ENCODE measurements at regions not wholly inside any gene's neighbourhood (a gene's known extent, or its start where the extent isn't known, plus 50 kb on each side); places are given as distances from the start of the nearest gene placed in this dataset.

DNA sequence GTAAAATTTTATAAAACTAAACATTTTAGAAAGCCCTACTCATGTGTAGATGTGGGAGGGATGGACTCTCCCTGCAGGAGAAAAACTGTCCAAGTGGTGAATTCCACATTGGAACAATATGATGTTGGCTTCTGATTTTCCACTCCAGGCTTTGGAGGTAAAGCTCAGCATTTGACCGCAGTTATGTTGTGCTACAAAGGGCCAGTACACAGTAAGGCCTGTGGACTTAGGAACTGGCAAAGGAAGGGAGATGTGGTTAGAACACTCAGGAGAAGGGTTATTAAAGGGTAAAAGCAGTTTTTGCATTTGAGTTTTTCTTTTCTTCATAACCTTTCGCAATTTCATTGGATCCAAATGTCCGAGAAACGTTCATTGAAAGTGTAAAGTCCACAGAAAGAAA, 150.3 kb upstream of the SASH1 start:
- POLR2A ChIA-PET, result no interaction called here
- 98% methylated on average over 4 of the region's 4 CpGs for WGBS (ENCODE audit: insufficient coverage)

DNA sequence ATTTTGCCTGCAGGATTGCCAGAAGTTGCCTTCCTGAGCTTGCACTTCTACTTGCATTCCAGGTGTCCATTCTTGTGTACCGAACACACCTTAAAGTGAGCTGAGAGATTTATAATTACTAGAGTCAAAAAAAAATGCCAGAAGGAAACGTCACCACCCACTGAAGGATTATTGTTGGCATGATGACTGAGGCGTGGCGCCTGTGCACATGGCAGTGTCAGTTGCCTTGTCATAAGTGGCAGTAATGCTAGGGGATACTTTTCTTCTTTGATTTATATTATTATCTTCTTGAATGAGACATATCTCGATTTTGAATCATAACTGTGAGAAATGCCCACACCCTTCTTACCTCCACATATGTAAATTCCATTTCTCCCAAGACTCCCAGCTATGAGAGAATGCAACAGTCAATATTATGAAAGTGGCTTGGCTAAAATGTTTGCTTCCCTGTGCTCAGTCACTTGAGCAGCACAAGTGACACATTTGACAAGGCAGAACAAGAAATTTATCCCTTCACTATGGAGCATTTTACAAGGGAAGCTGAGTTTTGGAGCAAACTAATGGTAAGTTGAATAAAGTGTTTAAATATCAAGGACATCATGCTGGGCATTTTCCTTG, 149.5 kb upstream of the SASH1 start:
- Histone ChIP-seq H3K9me3 (ENCODE audit: control extremely low read depth in 1 of 5, control insufficient read depth in 4 of 5, insufficient read depth in 2 of 5, low read depth in 1 of 5, low read length in 4 of 5) (peaks cover 0 to 4% (median 0%) of the 10 kb centered on the region in 5 experiments), H3K4me1 (ENCODE audit: control extremely low read depth in 1 of 4, control insufficient read depth in 4 of 4, insufficient read depth in 4 of 4, low read length in 3 of 4) (no peaks in the 10 kb centered on the region), H3K4me3 (ENCODE audit: control insufficient read depth in 1 of 7, extremely low read depth in 1 of 7, insufficient read depth in 4 of 7, low read depth in 2 of 7, low read length in 6 of 7) (no peak overlapping the region), H3K27me3 (replicated peaks in 2 of 5; ENCODE audit: control insufficient read depth in 4 of 5, insufficient read depth in 5 of 5, low read length in 4 of 5) (peaks cover 21 to 76% (median 35%) of the 10 kb centered on the region in 5 experiments), H3K36me3 (ENCODE audit: control insufficient read depth in 4 of 4, insufficient read depth in 4 of 4, low read length in 3 of 4) (no peaks in the 10 kb centered on the region), H3K27ac (ENCODE audit: insufficient read depth in 1 of 2, low read depth in 1 of 2, low read length in 2 of 2, poor library complexity in 1 of 2, severe bottlenecking in 2 of 2) (no peak overlapping the region)
- ChIA-PET POLR2A (no interaction called here), CTCF (no interaction called here)
- 100% methylated on average over 1 of the region's 5 CpGs for WGBS (ENCODE audit: insufficient coverage)
- no peak for DNase-seq

More for the DNA sequence above, 150.3 kb upstream of the SASH1 start:
- peaks cover 18 to 75% (median 35%) of the 10 kb centered on the region in 5 experiments for H3K27me3 ChIP-seq (replicated peaks in 2 of 5; ENCODE audit: control insufficient read depth in 4 of 5, insufficient read depth in 5 of 5, low read length in 4 of 5)
- H3K4me1 ChIP-seq (ENCODE audit: control extremely low read depth in 1 of 4, control insufficient read depth in 4 of 4, insufficient read depth in 4 of 4, low read length in 3 of 4), result no peaks in the 10 kb centered on the region
- no peak for DNase-seq
- no peak overlapping the region for H3K4me3 ChIP-seq (ENCODE audit: control insufficient read depth in 1 of 7, extremely low read depth in 1 of 7, insufficient read depth in 4 of 7, low read depth in 2 of 7, low read length in 6 of 7)
- CTCF ChIA-PET, result interaction anchor here (1.5 kb wide), 1 partner anchor 10 kb away, joined by 3 read pairs; no protein-coding TSS in a partner anchor
- H3K9me3 ChIP-seq (ENCODE audit: control extremely low read depth in 1 of 5, control insufficient read depth in 4 of 5, insufficient read depth in 2 of 5, low read depth in 1 of 5, low read length in 4 of 5), result peaks cover 0 to 4% (median 0%) of the 10 kb centered on the region in 5 experiments
- H3K27ac ChIP-seq (ENCODE audit: insufficient read depth in 1 of 2, low read depth in 1 of 2, low read length in 2 of 2, poor library complexity in 1 of 2, severe bottlenecking in 2 of 2), result no peak overlapping the region
- H3K36me3 ChIP-seq (ENCODE audit: control insufficient read depth in 4 of 4, insufficient read depth in 4 of 4, low read length in 3 of 4), result no peaks in the 10 kb centered on the region

DNA sequence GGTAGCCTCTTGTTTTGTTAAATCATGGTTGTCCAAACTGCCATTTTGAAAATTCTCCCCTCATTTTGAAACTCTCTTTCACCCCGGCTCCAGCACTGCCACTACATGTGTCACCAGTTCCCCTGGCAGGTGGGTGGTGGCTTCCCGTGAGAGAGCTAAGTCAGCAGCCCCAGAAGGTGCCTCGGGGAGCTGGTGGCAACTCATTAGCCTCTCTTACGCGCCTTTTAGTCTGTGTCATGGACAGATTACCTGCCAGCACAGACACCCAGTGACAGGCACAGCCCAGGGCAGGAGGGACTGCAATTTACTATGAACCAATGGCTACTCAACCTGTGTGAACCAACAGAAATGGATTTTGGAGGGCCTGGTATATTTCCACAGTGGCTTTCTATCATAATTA, 147.1 kb upstream of the SASH1 start:
- Histone ChIP-seq H3K36me3 (ENCODE audit: control insufficient read depth in 4 of 4, insufficient read depth in 4 of 4, low read length in 3 of 4) (no peaks in the 10 kb centered on the region), H3K9me3 (ENCODE audit: control extremely low read depth in 1 of 5, control insufficient read depth in 4 of 5, insufficient read depth in 2 of 5, low read depth in 1 of 5, low read length in 4 of 5) (peaks cover 0 to 4% (median 0%) of the 10 kb centered on the region in 5 experiments), H3K27ac (ENCODE audit: insufficient read depth in 1 of 2, low read depth in 1 of 2, low read length in 2 of 2, poor library complexity in 1 of 2, severe bottlenecking in 2 of 2) (no peak overlapping the region), H3K4me1 (ENCODE audit: control extremely low read depth in 1 of 4, control insufficient read depth in 4 of 4, insufficient read depth in 4 of 4, low read length in 3 of 4) (no peaks in the 10 kb centered on the region), H3K4me3 (ENCODE audit: control insufficient read depth in 1 of 7, extremely low read depth in 1 of 7, insufficient read depth in 4 of 7, low read depth in 2 of 7, low read length in 6 of 7) (no peak overlapping the region), H3K27me3 (replicated peaks in 2 of 5; ENCODE audit: control insufficient read depth in 4 of 5, insufficient read depth in 5 of 5, low read length in 4 of 5) (peaks cover 18 to 82% (median 26%) of the 10 kb centered on the region in 5 experiments)
- ChIA-PET POLR2A (no interaction called here), CTCF (interaction anchor here (2.0 kb wide), 1 partner anchor 18 kb away, joined by 5 read pairs; no protein-coding TSS in a partner anchor)
- WGBS (ENCODE audit: insufficient coverage), result 92% methylated on average over 5 of the region's 5 CpGs
- no peak for DNase-seq

DNA sequence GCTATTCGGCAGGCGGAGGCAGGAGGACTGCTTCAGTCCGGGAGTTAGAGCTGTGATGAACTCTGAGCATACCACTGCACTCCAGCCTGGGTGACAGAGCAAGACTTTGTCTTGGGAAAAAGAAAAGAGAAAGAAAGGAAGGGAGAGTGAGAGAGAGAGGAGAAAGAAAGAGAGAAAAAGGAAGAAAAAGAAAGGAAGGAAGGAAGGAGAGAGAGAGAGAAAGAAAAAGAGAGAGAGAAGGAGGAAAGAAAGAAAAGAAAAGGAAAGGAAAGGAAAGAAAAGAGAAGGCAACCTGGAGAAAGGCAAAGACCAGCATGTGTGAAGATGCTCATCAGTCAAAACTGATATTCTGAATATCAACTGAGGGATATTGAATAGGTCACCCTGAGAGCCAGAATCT, 143.1 kb upstream of the SASH1 start:
- no peak for DNase-seq
- H3K36me3 ChIP-seq (ENCODE audit: control insufficient read depth in 4 of 4, insufficient read depth in 4 of 4, low read length in 3 of 4), result no peaks in the 10 kb centered on the region
- WGBS (ENCODE audit: insufficient coverage), result 96% methylated on average over 3 of the region's 3 CpGs
- ChIA-PET POLR2A (no interaction called here), CTCF (interaction anchor here (0.7 to 1.7 kb wide), 2 partner anchors 19 to 1307 kb away, joined by 3 to 4 read pairs; no protein-coding TSS in a partner anchor)
- peaks cover 0 to 7% (median 0%) of the 10 kb centered on the region in 5 experiments for H3K9me3 ChIP-seq (ENCODE audit: control extremely low read depth in 1 of 5, control insufficient read depth in 4 of 5, insufficient read depth in 2 of 5, low read depth in 1 of 5, low read length in 4 of 5)
- peaks cover 0 to 9% (median 6%) of the 10 kb centered on the region in 4 experiments for H3K4me1 ChIP-seq (ENCODE audit: control extremely low read depth in 1 of 4, control insufficient read depth in 4 of 4, insufficient read depth in 4 of 4, low read length in 3 of 4)
- H3K27ac ChIP-seq (ENCODE audit: insufficient read depth in 1 of 2, low read depth in 1 of 2, low read length in 2 of 2, poor library complexity in 1 of 2, severe bottlenecking in 2 of 2), result no peak overlapping the region
- no peak overlapping the region for H3K4me3 ChIP-seq (ENCODE audit: control insufficient read depth in 1 of 7, extremely low read depth in 1 of 7, insufficient read depth in 4 of 7, low read depth in 2 of 7, low read length in 6 of 7)
- H3K27me3 ChIP-seq (replicated peaks in 2 of 5; ENCODE audit: control insufficient read depth in 4 of 5, insufficient read depth in 5 of 5, low read length in 4 of 5), result peaks cover 8 to 88% (median 31%) of the 10 kb centered on the region in 5 experiments

DNA sequence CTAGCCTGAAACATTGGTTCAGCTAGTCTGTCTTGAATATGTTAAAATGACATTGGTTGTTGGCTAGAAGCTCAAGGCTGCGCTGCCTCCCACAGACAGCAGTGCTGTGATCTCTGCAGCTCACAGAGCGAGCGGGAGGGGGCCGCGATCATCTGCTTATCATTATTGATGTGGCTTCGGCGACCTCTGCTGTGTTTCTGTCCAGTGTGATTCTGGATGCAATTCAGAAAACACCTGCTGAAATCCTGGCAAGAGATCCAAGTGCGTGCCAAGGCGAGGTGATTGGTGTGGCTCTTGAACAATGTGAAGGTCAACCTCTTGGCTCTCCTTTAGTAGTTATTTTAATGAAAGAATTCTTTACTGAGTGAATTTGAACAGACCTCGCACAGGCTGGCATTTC, 142.3 kb upstream of the SASH1 start:
- Histone ChIP-seq H3K36me3 (ENCODE audit: control insufficient read depth in 4 of 4, insufficient read depth in 4 of 4, low read length in 3 of 4) (no peaks in the 10 kb centered on the region), H3K27ac (ENCODE audit: insufficient read depth in 1 of 2, low read depth in 1 of 2, low read length in 2 of 2, poor library complexity in 1 of 2, severe bottlenecking in 2 of 2) (no peak overlapping the region), H3K4me3 (ENCODE audit: control insufficient read depth in 1 of 7, extremely low read depth in 1 of 7, insufficient read depth in 4 of 7, low read depth in 2 of 7, low read length in 6 of 7) (no peak overlapping the region), H3K27me3 (replicated peaks in 2 of 5; ENCODE audit: control insufficient read depth in 4 of 5, insufficient read depth in 5 of 5, low read length in 4 of 5) (peaks cover 10 to 93% (median 35%) of the 10 kb centered on the region in 5 experiments), H3K4me1 (ENCODE audit: control extremely low read depth in 1 of 4, control insufficient read depth in 4 of 4, insufficient read depth in 4 of 4, low read length in 3 of 4) (peaks cover 2 to 9% (median 6%) of the 10 kb centered on the region in 4 experiments), H3K9me3 (ENCODE audit: control extremely low read depth in 1 of 5, control insufficient read depth in 4 of 5, insufficient read depth in 2 of 5, low read depth in 1 of 5, low read length in 4 of 5) (peaks cover 0 to 7% (median 0%) of the 10 kb centered on the region in 5 experiments)
- DNase-seq, result no peak
- 80% methylated on average over 7 of the region's 10 CpGs for WGBS (ENCODE audit: insufficient coverage)
- ChIA-PET CTCF (interaction anchor here (1.7 to 2.4 kb wide), 2 partner anchors 20 to 24 kb away, joined by 4 to 6 read pairs; no protein-coding TSS in a partner anchor), POLR2A (no interaction called here)

DNA sequence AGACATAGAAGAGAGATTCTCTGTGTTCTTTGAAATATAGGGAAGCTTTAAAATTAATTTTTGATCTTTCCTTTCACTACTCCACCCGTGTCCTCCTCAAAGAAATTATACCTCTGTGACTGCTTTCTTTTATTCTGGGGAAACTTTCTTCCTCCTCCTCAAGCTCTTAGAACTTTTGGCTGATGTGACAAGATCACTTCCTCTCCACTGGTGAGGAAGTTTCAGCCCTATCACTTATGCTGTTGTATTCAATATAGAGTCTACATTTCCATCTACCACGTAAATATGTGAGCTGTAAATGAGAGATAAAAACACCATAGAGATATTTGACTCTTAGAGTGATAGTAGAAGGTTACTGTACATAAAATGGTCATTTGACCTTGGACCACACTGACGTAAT, 141.9 kb upstream of the SASH1 start:
- ChIA-PET CTCF (interaction anchor here (0.7 to 2.4 kb wide), 3 partner anchors 17 to 24 kb away, joined by 3 to 6 read pairs (median 4); no protein-coding TSS in a partner anchor), POLR2A (no interaction called here)
- H3K27me3 ChIP-seq (replicated peaks in 2 of 5; ENCODE audit: control insufficient read depth in 4 of 5, insufficient read depth in 5 of 5, low read length in 4 of 5), result peaks cover 10 to 93% (median 36%) of the 10 kb centered on the region in 5 experiments
- no peaks in the 10 kb centered on the region for H3K36me3 ChIP-seq (ENCODE audit: control insufficient read depth in 4 of 4, insufficient read depth in 4 of 4, low read length in 3 of 4)
- no peak overlapping the region for H3K27ac ChIP-seq (ENCODE audit: insufficient read depth in 1 of 2, low read depth in 1 of 2, low read length in 2 of 2, poor library complexity in 1 of 2, severe bottlenecking in 2 of 2)
- no peak for DNase-seq
- H3K4me3 ChIP-seq (ENCODE audit: control insufficient read depth in 1 of 7, extremely low read depth in 1 of 7, insufficient read depth in 4 of 7, low read depth in 2 of 7, low read length in 6 of 7), result no peak overlapping the region
- peaks cover 0 to 7% (median 0%) of the 10 kb centered on the region in 5 experiments for H3K9me3 ChIP-seq (ENCODE audit: control extremely low read depth in 1 of 5, control insufficient read depth in 4 of 5, insufficient read depth in 2 of 5, low read depth in 1 of 5, low read length in 4 of 5)
- H3K4me1 ChIP-seq (ENCODE audit: control extremely low read depth in 1 of 4, control insufficient read depth in 4 of 4, insufficient read depth in 4 of 4, low read length in 3 of 4), result peaks cover 2 to 9% (median 6%) of the 10 kb centered on the region in 4 experiments
- 60% methylated on average over 1 of the region's 3 CpGs for WGBS (ENCODE audit: insufficient coverage)

DNA sequence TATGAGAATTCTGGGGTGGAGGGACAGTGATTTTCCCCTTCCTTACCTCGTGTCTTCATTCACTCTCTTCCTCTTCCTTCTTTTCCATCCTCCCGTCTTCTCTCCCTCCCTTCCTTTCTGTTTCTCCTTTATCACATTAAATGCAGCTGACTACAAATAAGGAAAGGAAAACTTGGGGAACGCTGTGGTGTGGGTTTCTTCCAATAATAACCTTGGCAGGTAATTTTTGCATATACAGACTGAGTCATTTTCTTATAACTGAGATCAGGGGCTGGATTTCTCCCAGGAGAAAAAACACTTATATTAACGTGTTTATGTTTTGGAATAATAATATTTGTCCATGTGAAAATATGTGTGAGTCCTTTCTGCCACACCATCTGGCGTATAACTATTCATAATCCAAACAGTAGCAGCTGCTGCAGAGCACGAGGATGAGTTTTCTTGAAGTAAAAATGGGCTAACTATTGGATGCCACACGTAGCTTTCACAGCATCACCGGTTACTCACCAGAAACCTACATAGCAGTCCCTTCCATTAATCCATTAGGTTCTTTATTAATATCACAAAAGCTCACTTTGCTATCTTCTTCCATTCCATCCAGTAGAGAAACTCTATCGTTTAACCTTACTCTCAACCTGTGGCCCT, 139.2 kb upstream of the SASH1 start:
- peak overlapping the region in 1 of 7 experiments; percentile 21 for H3K4me3 ChIP-seq (ENCODE audit: control insufficient read depth in 1 of 7, extremely low read depth in 1 of 7, insufficient read depth in 4 of 7, low read depth in 2 of 7, low read length in 6 of 7)
- H3K27ac ChIP-seq (ENCODE audit: insufficient read depth in 1 of 2, low read depth in 1 of 2, low read length in 2 of 2, poor library complexity in 1 of 2, severe bottlenecking in 2 of 2), result no peak overlapping the region
- ChIA-PET POLR2A (interaction anchor here (0.8 kb wide), 1 partner anchor 307 kb away, joined by 3 read pairs; no protein-coding TSS in a partner anchor), CTCF (interaction anchor here (1.2 kb wide), 1 partner anchor 23 kb away, joined by 3 read pairs; no protein-coding TSS in a partner anchor)
- peaks cover 2 to 9% (median 6%) of the 10 kb centered on the region in 4 experiments for H3K4me1 ChIP-seq (ENCODE audit: control extremely low read depth in 1 of 4, control insufficient read depth in 4 of 4, insufficient read depth in 4 of 4, low read length in 3 of 4)
- no peaks in the 10 kb centered on the region for H3K36me3 ChIP-seq (ENCODE audit: control insufficient read depth in 4 of 4, insufficient read depth in 4 of 4, low read length in 3 of 4)
- H3K9me3 ChIP-seq (ENCODE audit: control extremely low read depth in 1 of 5, control insufficient read depth in 4 of 5, insufficient read depth in 2 of 5, low read depth in 1 of 5, low read length in 4 of 5), result peaks cover 0 to 3% (median 0%) of the 10 kb centered on the region in 5 experiments
- WGBS (ENCODE audit: insufficient coverage), result 57% methylated on average over 3 of the region's 9 CpGs
- no peak for DNase-seq
- peaks cover 18 to 92% (median 42%) of the 10 kb centered on the region in 5 experiments for H3K27me3 ChIP-seq (replicated peaks in 2 of 5; ENCODE audit: control insufficient read depth in 4 of 5, insufficient read depth in 5 of 5, low read length in 4 of 5)

All from common myeloid progenitor, CD34-positive (primary cell).